ENCODE measurements at regions not wholly inside any gene's neighbourhood (a gene's known extent, or its start where the extent isn't known, plus 50 kb on each side); places are given as distances from the start of the nearest gene placed in this dataset.
"Not testable (repeated sequence)": the region's sequence is repeated elsewhere in the genome, so short reads cannot be mapped to it uniquely, and the experiment has no call there.

- ATAC-seq: no peak
- WGBS, 2 donors (ENCODE audit: low coverage in 1 of 2): 75 to 96% methylated on average over 2 of the region's 6 CpGs
- Histone ChIP-seq H3K4me1 (no peaks in the 10 kb centered on the region), H3K27ac (no peak overlapping the region), H3K9me3 (no peaks in the 10 kb centered on the region), H3K27me3 (no peaks in the 10 kb centered on the region), H3K36me3 (no peaks in the 10 kb centered on the region), H3K4me3 (no peak overlapping the region)
- TF ChIP-seq EP300 (IDR thresholded peaks at IDR 0.05) (no peak), POLR2A (IDR thresholded peaks at IDR 0.05) (no peak), POLR2AphosphoS5 (IDR thresholded peaks at IDR 0.05) (no peak), CTCF (IDR thresholded peaks at IDR 0.05) (no peak)
Observed at GRCh38 chr2:64924170-64924934, 64.8 kb upstream of the SLC1A4 start.

- H3K36me3 ChIP-seq, ATAC-seq: not testable (repeated sequence)
- 81 to 100% methylated on average over 1 of the region's 2 CpGs for WGBS, 2 donors (ENCODE audit: low coverage in 1 of 2)
Observed at GRCh38 chr2:64925930-64926722, 63.1 kb upstream of the SLC1A4 start.

GRCh38 chr2:64928813-64929212 lies 60.4 kb upstream of the SLC1A4 start:
- H3K27ac ChIP-seq: no peak overlapping the region
- no peaks in the 10 kb centered on the region for H3K27me3 ChIP-seq
- TF ChIP-seq CTCF (IDR thresholded peaks at IDR 0.05): no peak
- TF ChIP-seq EP300 (IDR thresholded peaks at IDR 0.05): no peak
- TF ChIP-seq POLR2AphosphoS5 (IDR thresholded peaks at IDR 0.05): no peak
- TF ChIP-seq POLR2A (IDR thresholded peaks at IDR 0.05): no peak
- no peak overlapping the region for H3K4me3 ChIP-seq
- no peaks in the 10 kb centered on the region for H3K9me3 ChIP-seq
- WGBS, 2 donors (ENCODE audit: low coverage in 1 of 2): 0 to 29% methylated on average over 1 of the region's 1 CpG
- no peaks in the 10 kb centered on the region for H3K36me3 ChIP-seq
- H3K4me1 ChIP-seq: no peaks in the 10 kb centered on the region
- no peak for ATAC-seq

More at GRCh38 chr2:64925930-64926722, 63.1 kb upstream of the SLC1A4 start:
- H3K27me3 ChIP-seq, H3K4me1 ChIP-seq, H3K27ac ChIP-seq, H3K4me3 ChIP-seq, H3K9me3 ChIP-seq: not testable (repeated sequence)

GRCh38 chr2:64929333-64929732 lies 59.9 kb upstream of the SLC1A4 start:
- H3K27me3 ChIP-seq: no peaks in the 10 kb centered on the region
- no peaks in the 10 kb centered on the region for H3K36me3 ChIP-seq
- H3K4me3 ChIP-seq: no peak overlapping the region
- no peak overlapping the region for H3K27ac ChIP-seq
- TF ChIP-seq POLR2AphosphoS5 (IDR thresholded peaks at IDR 0.05): no peak
- TF ChIP-seq POLR2A (IDR thresholded peaks at IDR 0.05): no peak
- no peak for TF ChIP-seq CTCF (IDR thresholded peaks at IDR 0.05)
- TF ChIP-seq EP300 (IDR thresholded peaks at IDR 0.05): no peak
- no peak for ATAC-seq
- no peaks in the 10 kb centered on the region for H3K9me3 ChIP-seq
- WGBS, 2 donors (ENCODE audit: low coverage in 1 of 2): 80 to 100% methylated on average over 1 of the region's 1 CpG
- H3K4me1 ChIP-seq: no peaks in the 10 kb centered on the region

GRCh38 chr2:64930258-64930671 lies 58.9 kb upstream of the SLC1A4 start:
- no peak for ATAC-seq
- Histone ChIP-seq H3K27ac (no peak overlapping the region), H3K4me1 (no peaks in the 10 kb centered on the region), H3K9me3 (no peaks in the 10 kb centered on the region), H3K36me3 (no peaks in the 10 kb centered on the region), H3K4me3 (no peak overlapping the region), H3K27me3 (no peaks in the 10 kb centered on the region)
- 88 to 93% methylated on average over 1 of the region's 1 CpG for WGBS, 2 donors (ENCODE audit: low coverage in 1 of 2)
- TF ChIP-seq CTCF (IDR thresholded peaks at IDR 0.05) (no peak), POLR2A (IDR thresholded peaks at IDR 0.05) (no peak), POLR2AphosphoS5 (IDR thresholded peaks at IDR 0.05) (no peak), EP300 (IDR thresholded peaks at IDR 0.05) (no peak)
